ENCODE measurements at regions not wholly inside any gene's neighbourhood (a gene's known extent, or its start where the extent isn't known, plus 50 kb on each side); places are given as distances from the start of the nearest gene placed in this dataset.

DNA sequence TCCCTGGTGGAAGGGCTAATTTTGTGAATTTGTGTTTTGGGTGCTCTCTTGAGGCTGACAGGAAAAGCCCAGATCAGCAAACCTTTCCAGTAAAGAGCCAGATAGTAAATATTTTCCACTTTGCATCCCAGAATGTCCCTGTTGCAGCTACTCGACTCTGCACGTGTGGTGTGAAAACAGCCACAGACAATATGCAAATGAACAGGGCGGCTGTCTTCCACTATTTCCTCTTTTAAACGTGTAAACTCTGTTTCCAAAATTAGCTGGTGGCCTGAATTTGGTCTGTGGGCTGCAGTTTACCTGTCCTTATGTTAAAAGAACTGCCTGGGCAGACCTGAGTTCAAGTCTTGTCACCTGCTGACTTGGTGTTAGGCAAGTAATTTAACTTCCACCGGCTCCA, 202.7 kb downstream of the EDEM1 start:
- POLR2A ChIA-PET, result no interaction called here
- no peak overlapping the region for H3K27ac Mint-ChIP-seq
- DNase-seq, result no peak
- H3K9me3 Mint-ChIP-seq, result no peaks in the 10 kb centered on the region
- CTCF ChIA-PET, result interaction anchor here (0.7 kb wide), 1 partner anchor 282 kb away, joined by 3 read pairs; no protein-coding TSS in a partner anchor
- H3K4me1 Mint-ChIP-seq, result no peaks in the 10 kb centered on the region
- H3K4me3 Mint-ChIP-seq, result no peak overlapping the region
- H3K36me3 Mint-ChIP-seq (ENCODE audit: low read depth), result no peaks in the 10 kb centered on the region
- H3K27me3 Mint-ChIP-seq, result no peaks in the 10 kb centered on the region

DNA sequence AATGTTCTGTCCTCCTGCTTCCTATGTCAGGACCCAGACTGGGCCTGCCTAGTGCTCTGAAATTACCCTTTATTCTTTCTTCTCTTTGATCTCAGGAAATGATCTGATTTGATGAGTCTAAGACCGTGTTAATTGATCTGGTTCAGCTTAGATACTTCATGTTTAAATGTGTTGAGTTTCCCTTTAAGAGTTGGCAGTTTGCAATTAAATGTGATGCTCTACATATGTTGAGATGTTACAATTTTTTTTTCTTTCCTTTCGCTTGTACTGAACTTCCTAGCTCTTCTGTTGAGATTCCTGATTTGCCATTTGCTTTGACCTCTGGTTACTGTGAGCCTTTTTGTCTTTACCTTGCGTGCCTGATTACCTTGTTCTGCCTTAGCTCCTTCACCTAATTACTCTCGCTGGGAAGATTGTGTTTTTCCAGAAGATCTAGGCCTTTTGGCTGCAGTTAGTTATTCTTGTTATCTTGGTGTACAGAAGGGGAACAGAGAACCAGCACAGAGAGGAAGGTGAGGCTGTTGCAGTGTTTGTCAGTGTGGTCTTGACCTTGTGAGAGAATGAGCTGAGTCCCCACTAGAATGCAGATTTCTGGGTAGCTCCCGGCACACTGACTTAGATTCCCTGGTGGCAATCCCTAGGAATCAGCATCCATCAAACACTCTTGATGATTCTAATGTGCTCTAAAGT, 203.6 kb downstream of the EDEM1 start:
- Mint-ChIP-seq H3K9me3 (no peaks in the 10 kb centered on the region), H3K4me1 (no peaks in the 10 kb centered on the region), H3K4me3 (no peak overlapping the region), H3K27me3 (no peaks in the 10 kb centered on the region), H3K27ac (no peak overlapping the region), H3K36me3 (ENCODE audit: low read depth) (no peaks in the 10 kb centered on the region)
- DNase-seq, result no peak
- CTCF ChIA-PET, result no interaction called here
- POLR2A ChIA-PET, result no interaction called here

DNA sequence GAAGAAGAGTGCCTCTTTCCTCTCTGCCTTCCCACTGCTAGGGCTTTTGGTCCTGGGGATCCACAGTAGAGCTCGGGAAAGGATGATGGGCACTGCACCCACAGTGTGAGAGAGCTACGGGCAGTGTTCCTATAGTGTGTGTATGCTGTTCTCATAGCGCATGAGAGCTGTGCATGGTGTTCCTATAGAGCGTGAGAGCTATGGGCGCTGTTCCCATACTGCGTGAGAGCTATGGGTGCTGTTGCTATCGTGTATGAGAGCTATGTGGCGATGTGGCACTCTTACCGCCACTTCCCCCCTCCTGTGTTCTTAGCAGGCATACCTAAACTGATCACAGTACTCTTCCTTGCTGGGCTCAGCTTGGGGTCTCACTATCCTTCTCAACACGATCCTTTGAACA, 213.5 kb downstream of the EDEM1 start:
- no peaks in the 10 kb centered on the region for H3K4me1 Mint-ChIP-seq
- DNase-seq, result no peak
- no peak overlapping the region for H3K4me3 Mint-ChIP-seq
- no peaks in the 10 kb centered on the region for H3K36me3 Mint-ChIP-seq (ENCODE audit: low read depth)
- peaks cover 7% of the 10 kb centered on the region for H3K27me3 Mint-ChIP-seq
- CTCF ChIA-PET, result interaction anchor here (1.0 kb wide), 1 partner anchor 25 kb away, joined by 3 read pairs; no protein-coding TSS in a partner anchor
- H3K27ac Mint-ChIP-seq, result no peak overlapping the region
- H3K9me3 Mint-ChIP-seq, result no peaks in the 10 kb centered on the region
- POLR2A ChIA-PET, result no interaction called here

DNA sequence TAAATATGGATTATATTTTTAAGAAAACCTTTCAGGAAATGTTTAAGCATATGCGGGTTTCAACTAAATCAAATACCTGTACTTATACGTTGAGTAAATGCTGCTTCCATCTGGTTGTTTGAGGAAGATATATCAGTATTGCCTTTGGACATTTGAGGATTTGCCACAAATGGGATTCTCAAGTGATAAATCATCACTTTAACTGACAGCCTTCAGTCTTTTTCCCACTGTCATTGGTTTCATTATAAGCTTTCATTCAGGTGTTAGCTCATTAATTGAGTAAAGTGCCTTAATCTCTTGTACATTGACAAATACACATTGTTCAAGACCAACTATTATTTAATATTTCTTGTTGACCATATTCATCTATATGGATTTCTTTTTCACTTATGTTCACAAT, 217.2 kb downstream of the EDEM1 start:
- H3K27ac Mint-ChIP-seq, result no peak overlapping the region
- ChIA-PET POLR2A (no interaction called here), CTCF (no interaction called here)
- H3K27me3 Mint-ChIP-seq, result peaks cover 7% of the 10 kb centered on the region
- DNase-seq, result no peak
- no peaks in the 10 kb centered on the region for H3K4me1 Mint-ChIP-seq
- H3K9me3 Mint-ChIP-seq, result no peaks in the 10 kb centered on the region
- no peaks in the 10 kb centered on the region for H3K36me3 Mint-ChIP-seq (ENCODE audit: low read depth)
- no peak overlapping the region for H3K4me3 Mint-ChIP-seq

DNA sequence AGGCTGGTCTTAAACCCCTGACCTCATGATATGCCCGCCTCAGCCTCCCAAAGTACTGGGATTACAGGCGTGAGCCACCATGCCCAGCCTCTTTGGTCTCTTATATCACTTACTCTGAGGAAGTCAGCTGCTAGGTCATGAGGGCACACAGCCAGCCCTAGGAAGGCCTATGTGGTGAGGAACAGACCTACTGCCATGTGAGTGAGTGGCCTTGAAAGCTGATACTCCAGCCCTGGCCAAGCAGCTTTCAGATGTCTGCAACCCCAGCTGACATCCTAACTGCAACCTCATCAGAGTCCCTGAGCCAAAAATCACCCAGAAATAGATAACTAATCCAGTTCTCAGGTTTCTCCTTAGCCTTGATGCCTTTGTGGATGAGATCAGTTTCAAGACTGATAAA, 224.3 kb downstream of the EDEM1 start:
- ChIA-PET POLR2A (no interaction called here), CTCF (no interaction called here)
- H3K27me3 Mint-ChIP-seq, result no peaks in the 10 kb centered on the region
- no peak overlapping the region for H3K4me3 Mint-ChIP-seq
- no peaks in the 10 kb centered on the region for H3K9me3 Mint-ChIP-seq
- DNase-seq, result no peak
- no peaks in the 10 kb centered on the region for H3K4me1 Mint-ChIP-seq
- no peak overlapping the region for H3K27ac Mint-ChIP-seq
- H3K36me3 Mint-ChIP-seq (ENCODE audit: low read depth), result no peaks in the 10 kb centered on the region

DNA sequence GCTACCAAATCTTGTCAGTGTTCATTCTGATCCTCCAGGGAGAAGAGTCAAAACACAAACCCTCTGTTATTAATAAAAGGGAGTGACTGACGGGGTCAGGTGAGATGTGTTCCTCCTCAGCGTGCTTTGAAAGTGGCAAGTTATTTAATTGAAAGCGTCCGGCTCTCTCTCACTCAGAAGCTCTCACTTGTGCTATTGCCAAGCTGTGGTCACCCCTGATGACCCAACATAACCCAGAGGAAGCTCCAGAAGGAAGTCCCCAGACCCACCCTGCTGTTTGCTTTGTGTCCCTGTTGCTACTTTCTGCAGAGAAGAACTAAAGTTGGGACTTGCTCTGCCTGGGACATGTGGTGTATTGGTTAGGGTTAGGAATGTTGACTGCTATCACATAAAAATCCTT, 235.6 kb downstream of the EDEM1 start:
- POLR2A ChIA-PET, result no interaction called here
- Mint-ChIP-seq H3K27ac (no peak overlapping the region), H3K4me1 (peaks cover 2% of the 10 kb centered on the region), H3K36me3 (ENCODE audit: low read depth) (no peaks in the 10 kb centered on the region), H3K27me3 (no peaks in the 10 kb centered on the region), H3K9me3 (no peaks in the 10 kb centered on the region), H3K4me3 (no peak overlapping the region)
- no peak for DNase-seq
- CTCF ChIA-PET, result no interaction called here

DNA sequence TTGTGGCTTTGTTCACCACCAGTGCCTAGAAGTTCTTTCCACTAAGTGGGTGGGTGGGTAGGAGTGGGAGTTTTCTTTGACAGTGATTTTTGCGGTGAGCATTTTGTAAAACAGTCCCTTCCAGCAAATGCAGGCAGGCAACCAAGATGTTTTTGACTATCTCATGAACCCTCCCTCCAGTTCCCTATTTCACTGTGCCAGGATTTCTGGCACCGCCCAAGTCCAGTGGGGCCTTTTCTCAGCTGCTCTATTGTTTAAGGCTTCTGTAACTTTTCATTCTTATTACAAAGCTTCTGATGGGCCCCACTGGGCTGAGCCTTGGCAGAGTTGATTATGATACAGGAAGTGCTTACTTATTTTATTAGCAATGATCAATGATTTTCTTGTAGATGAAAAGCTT, 236.0 kb downstream of the EDEM1 start:
- Mint-ChIP-seq H3K27me3 (no peaks in the 10 kb centered on the region), H3K4me3 (no peak overlapping the region), H3K36me3 (ENCODE audit: low read depth) (no peaks in the 10 kb centered on the region), H3K27ac (no peak overlapping the region), H3K4me1 (peaks cover 2% of the 10 kb centered on the region), H3K9me3 (no peaks in the 10 kb centered on the region)
- POLR2A ChIA-PET, result no interaction called here
- CTCF ChIA-PET, result no interaction called here
- DNase-seq, result no peak

DNA sequence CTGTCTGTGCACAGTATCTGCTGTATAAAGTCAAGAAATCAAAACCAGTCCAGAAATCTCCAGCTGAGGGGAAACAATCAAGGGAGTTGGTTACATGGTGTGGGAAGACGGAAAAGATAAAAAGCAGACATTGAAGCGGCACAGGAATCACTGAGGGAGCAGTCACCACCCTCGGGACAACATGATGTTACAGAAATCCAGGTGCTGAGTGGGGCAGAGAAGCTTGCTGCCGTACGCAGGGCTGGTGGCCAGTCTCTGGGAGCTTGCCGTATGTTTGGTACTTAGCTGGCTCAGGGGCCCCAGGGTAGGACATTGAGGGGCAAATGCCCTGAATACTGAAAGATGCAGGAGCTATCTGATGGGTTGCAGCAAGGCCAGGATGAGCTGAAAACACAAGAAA, 237.9 kb downstream of the EDEM1 start:
- ChIA-PET POLR2A (no interaction called here), CTCF (interaction anchor here (0.7 to 1.4 kb wide), 5 partner anchors 8 to 287 kb away, joined by 3 read pairs; no protein-coding TSS in a partner anchor)
- Mint-ChIP-seq H3K27me3 (no peaks in the 10 kb centered on the region), H3K36me3 (ENCODE audit: low read depth) (no peaks in the 10 kb centered on the region), H3K4me3 (no peak overlapping the region), H3K4me1 (peaks cover 2% of the 10 kb centered on the region), H3K9me3 (no peaks in the 10 kb centered on the region), H3K27ac (no peak overlapping the region)
- DNase-seq, result no peak

DNA sequence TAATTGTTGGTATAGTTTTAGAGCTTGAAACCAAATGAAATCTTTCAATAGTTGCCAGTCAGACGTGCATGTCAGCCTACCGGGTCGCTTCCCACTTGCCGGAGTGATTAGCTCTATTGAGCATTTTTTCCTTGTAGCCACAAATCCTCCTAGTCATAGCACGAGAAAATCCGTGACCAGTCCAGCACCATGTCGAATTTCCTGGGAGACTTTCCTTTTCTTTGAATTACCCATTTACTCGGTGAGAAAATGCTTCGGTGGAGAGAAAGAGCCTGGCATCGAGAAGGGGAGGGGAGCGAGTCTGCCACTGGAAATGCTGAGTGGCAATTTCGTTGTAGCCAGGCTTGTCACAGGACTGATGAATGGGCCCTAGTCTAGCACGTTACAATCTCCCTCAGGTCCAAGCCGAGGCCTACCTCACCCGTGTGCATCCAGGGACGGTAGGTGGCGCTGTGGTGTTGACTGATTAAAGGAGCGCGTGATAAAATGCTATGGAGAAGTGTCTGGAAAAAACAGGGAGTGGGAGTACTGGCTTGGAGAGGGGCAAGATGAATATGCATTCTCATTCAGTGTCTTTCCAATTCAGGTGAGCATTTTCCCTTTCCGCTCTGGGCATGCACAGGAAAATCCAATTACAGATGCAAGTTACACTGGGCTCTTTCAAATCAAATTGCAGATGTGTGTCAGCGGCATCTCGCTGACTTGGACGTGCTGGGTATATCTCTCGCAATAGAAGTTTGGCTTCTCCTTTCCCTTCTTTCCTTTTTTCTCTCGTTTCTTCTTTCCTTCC, 238.8 kb downstream of the EDEM1 start:
- DNase-seq, result peak; percentile 66

DNA sequence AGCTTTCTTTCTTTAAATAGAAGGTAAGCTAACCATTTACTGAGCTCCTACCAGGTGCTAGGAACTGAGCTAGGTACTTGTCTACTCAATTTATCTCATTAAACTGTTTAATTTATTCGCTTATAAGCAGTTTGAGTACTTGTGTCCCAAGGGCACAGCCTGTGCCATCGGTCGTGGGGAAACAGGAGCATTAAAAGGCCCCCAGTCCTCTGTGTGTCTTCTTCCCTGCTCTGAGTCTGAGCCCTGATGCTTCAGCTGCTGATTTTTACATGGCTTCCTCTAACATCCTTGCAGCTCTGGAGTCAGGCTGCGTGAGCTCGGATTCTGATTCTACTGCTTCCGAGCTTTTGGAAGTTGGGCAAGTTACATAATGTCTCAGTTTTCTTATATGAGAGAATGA, 239.5 kb downstream of the EDEM1 start:
- no peaks in the 10 kb centered on the region for H3K36me3 Mint-ChIP-seq (ENCODE audit: low read depth)
- no peaks in the 10 kb centered on the region for H3K9me3 Mint-ChIP-seq
- no peak for DNase-seq
- H3K27ac Mint-ChIP-seq, result no peak overlapping the region
- ChIA-PET CTCF (interaction anchor here (0.7 to 1.5 kb wide), 6 partner anchors 19 to 1376 kb away, joined by 3 to 5 read pairs (median 4); no protein-coding TSS in a partner anchor), POLR2A (no interaction called here)
- no peaks in the 10 kb centered on the region for H3K27me3 Mint-ChIP-seq
- H3K4me1 Mint-ChIP-seq, result peaks cover 2% of the 10 kb centered on the region
- no peak overlapping the region for H3K4me3 Mint-ChIP-seq

More for the DNA sequence above, 238.8 kb downstream of the EDEM1 start:
- ChIA-PET POLR2A (no interaction called here), CTCF (interaction anchor here (0.7 to 1.5 kb wide), 8 partner anchors 9 to 1377 kb away, joined by 3 to 5 read pairs (median 3); no protein-coding TSS in a partner anchor)
- Mint-ChIP-seq H3K27me3 (no peaks in the 10 kb centered on the region), H3K4me1 (peaks cover 2% of the 10 kb centered on the region), H3K4me3 (no peak overlapping the region), H3K9me3 (no peaks in the 10 kb centered on the region), H3K36me3 (ENCODE audit: low read depth) (no peaks in the 10 kb centered on the region), H3K27ac (no peak overlapping the region)

DNA sequence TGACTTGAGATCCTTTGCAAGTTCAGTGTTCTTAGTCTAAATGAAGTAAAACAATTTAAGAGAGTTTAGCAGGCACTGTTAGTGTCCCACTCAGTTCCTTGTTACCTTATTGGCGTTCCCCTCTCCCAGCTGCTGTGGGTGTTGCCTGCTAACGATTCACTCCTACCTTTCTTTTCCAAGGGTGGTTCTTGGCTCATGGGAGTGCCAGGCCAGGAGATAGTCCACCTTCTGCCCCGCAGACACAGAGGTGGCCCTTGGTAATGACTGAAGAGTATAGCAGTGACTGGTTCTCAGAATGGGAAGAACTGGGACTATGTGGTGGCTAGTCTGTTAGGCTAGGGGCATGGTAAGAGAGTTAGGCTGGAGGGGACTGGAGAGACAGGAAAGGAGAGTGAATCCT, 240.4 kb downstream of the EDEM1 start:
- H3K27me3 Mint-ChIP-seq, result no peaks in the 10 kb centered on the region
- DNase-seq, result no peak
- no peak overlapping the region for H3K27ac Mint-ChIP-seq
- CTCF ChIA-PET, result interaction anchor here (1.1 to 1.7 kb wide), 3 partner anchors 24 to 201 kb away, joined by 3 to 5 read pairs (median 5); no protein-coding TSS in a partner anchor
- no peaks in the 10 kb centered on the region for H3K9me3 Mint-ChIP-seq
- no peak overlapping the region for H3K4me3 Mint-ChIP-seq
- POLR2A ChIA-PET, result no interaction called here
- peaks cover 2% of the 10 kb centered on the region for H3K4me1 Mint-ChIP-seq
- no peaks in the 10 kb centered on the region for H3K36me3 Mint-ChIP-seq (ENCODE audit: low read depth)

DNA sequence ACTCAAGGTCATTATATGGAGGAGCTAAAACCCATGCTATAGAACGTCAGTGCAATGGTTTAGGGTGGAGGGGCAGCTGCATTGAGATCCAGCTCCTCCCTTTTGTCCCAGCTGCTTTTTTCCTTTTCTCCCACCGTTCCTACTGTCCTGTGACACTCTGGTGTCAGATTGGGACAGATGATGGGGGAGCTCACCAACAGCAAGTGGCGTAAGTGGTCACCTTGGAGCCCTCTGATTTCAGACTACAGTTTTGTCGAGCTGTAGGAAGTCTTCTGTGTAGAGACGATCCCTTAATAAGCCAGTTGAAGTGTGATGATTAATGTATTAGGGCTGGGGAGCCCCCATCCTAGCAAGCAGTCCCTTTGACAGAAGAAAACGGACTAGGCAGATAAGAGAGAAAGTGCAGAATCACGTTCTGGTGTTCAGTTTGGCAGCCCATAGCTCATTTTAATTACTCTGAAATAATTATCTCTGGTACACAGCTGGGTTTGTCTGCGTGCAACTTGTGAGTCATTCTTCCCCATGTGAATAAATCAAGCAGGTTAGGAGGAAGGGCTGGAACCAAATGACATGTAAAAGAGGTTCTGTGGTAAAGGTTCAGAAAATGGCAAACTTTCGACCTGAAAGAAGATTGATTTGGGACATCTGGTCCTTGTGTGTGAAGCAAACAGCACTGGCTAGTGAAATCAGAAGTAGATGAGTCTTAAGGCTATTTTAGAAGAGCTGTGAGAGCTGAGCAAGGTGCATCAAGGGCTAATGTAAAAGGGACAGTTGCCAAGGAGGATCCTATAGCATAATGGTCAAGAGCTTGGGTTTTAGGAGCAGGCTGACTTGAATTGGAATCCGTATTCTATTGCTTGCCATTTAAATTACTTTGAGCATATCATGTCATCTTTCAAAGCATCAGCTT, 241.4 kb downstream of the EDEM1 start:
- Mint-ChIP-seq H3K9me3 (no peaks in the 10 kb centered on the region), H3K36me3 (ENCODE audit: low read depth) (no peaks in the 10 kb centered on the region), H3K27me3 (no peaks in the 10 kb centered on the region), H3K4me3 (no peak overlapping the region), H3K27ac (no peak overlapping the region), H3K4me1 (peaks cover 2% of the 10 kb centered on the region)
- POLR2A ChIA-PET, result no interaction called here
- CTCF ChIA-PET, result interaction anchor here (1.7 kb wide), 1 partner anchor 202 kb away, joined by 5 read pairs; no protein-coding TSS in a partner anchor
- DNase-seq, result no peak

DNA sequence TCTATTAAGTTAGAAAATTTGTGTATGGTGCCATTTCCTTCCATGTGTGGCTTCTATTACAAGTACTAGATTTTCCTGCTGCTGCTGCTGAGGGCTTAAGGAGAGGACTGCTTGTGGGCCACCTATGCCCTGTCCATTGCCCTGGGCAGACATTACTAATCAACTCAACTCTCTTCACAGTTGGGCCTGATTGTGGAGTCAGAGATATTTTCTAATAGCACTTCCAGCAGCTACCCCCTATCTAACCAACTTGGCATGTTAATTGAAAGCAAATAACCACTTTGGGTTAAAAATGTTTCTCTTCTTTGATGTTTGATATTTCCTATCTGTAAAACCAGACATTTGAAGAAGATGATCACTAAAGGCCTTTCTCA, 242.0 kb downstream of the EDEM1 start:
- ChIA-PET POLR2A (no interaction called here), CTCF (no interaction called here)
- no peak for DNase-seq
- H3K27ac Mint-ChIP-seq, result no peak overlapping the region
- H3K4me1 Mint-ChIP-seq, result peaks cover 2% of the 10 kb centered on the region
- H3K27me3 Mint-ChIP-seq, result no peaks in the 10 kb centered on the region
- no peaks in the 10 kb centered on the region for H3K36me3 Mint-ChIP-seq (ENCODE audit: low read depth)
- H3K9me3 Mint-ChIP-seq, result no peaks in the 10 kb centered on the region
- H3K4me3 Mint-ChIP-seq, result no peak overlapping the region
